ENCODE measurements at regions not wholly inside any gene's neighbourhood (a gene's known extent, or its start where the extent isn't known, plus 50 kb on each side); places are given as distances from the start of the nearest gene placed in this dataset.
"Not testable (repeated sequence)": the region's sequence is repeated elsewhere in the genome, so short reads cannot be mapped to it uniquely, and the experiment has no call there.

- H3K4me1 Mint-ChIP-seq (ENCODE audit: low read depth), result no peaks in the 10 kb centered on the region
- no peak for DNase-seq (ENCODE audit: low spot score)
- no peaks in the 10 kb centered on the region for H3K27me3 Mint-ChIP-seq (ENCODE audit: insufficient read depth)
- H3K9me3 Mint-ChIP-seq, result peaks cover 31% of the 10 kb centered on the region
- intact Hi-C loops (cut with micrococcal nuclease), result no loop called here
- H3K4me3 Mint-ChIP-seq, result no peak overlapping the region
- no peak overlapping the region for H3K27ac Mint-ChIP-seq
- no peaks in the 10 kb centered on the region for H3K36me3 Mint-ChIP-seq (ENCODE audit: low read depth)
Observed at GRCh38 chr5:13003457-13003856, 941.0 kb downstream of the DNAH5 start.

GRCh38 chr5:12999667-13000066 is 944.8 kb downstream of the DNAH5 start:
- H3K36me3 Mint-ChIP-seq (ENCODE audit: low read depth), result no peaks in the 10 kb centered on the region
- H3K4me3 Mint-ChIP-seq, result no peak overlapping the region
- intact Hi-C loops (cut with micrococcal nuclease), result no loop called here
- no peak overlapping the region for H3K27ac Mint-ChIP-seq
- H3K9me3 Mint-ChIP-seq, result peaks cover 15% of the 10 kb centered on the region
- H3K4me1 Mint-ChIP-seq (ENCODE audit: low read depth), result no peaks in the 10 kb centered on the region
- no peak for DNase-seq (ENCODE audit: low spot score)
- no peaks in the 10 kb centered on the region for H3K27me3 Mint-ChIP-seq (ENCODE audit: insufficient read depth)

- no peaks in the 10 kb centered on the region for H3K36me3 Mint-ChIP-seq (ENCODE audit: low read depth)
- H3K4me1 Mint-ChIP-seq (ENCODE audit: low read depth), result no peaks in the 10 kb centered on the region
- H3K27ac Mint-ChIP-seq, result no peak overlapping the region
Observed at GRCh38 chr5:12985142-12985541, 959.3 kb downstream of the DNAH5 start.

GRCh38 chr5:12974856-12975255 is 969.6 kb downstream of the DNAH5 start:
- intact Hi-C loops (cut with micrococcal nuclease), result no loop called here
- Mint-ChIP-seq H3K4me3 (no peak overlapping the region), H3K9me3 (peaks cover 16% of the 10 kb centered on the region), H3K27me3 (ENCODE audit: insufficient read depth) (no peaks in the 10 kb centered on the region), H3K27ac (no peak overlapping the region), H3K4me1 (ENCODE audit: low read depth) (no peaks in the 10 kb centered on the region), H3K36me3 (ENCODE audit: low read depth) (no peaks in the 10 kb centered on the region)
- no peak for DNase-seq (ENCODE audit: low spot score)

More at GRCh38 chr5:12985142-12985541, 959.3 kb downstream of the DNAH5 start:
- H3K4me3 Mint-ChIP-seq, result no peak overlapping the region
- peaks cover 26% of the 10 kb centered on the region for H3K9me3 Mint-ChIP-seq
- no peaks in the 10 kb centered on the region for H3K27me3 Mint-ChIP-seq (ENCODE audit: insufficient read depth)
- intact Hi-C loops (cut with micrococcal nuclease), result no loop called here
- no peak for DNase-seq (ENCODE audit: low spot score)

- H3K27me3 Mint-ChIP-seq (ENCODE audit: insufficient read depth), result no peaks in the 10 kb centered on the region
Observed at GRCh38 chr5:12965804-12966203, 978.7 kb downstream of the DNAH5 start.

GRCh38 chr5:12959713-12960112 is 984.8 kb downstream of the DNAH5 start:
- Mint-ChIP-seq H3K36me3 (ENCODE audit: low read depth) (no peaks in the 10 kb centered on the region), H3K27me3 (ENCODE audit: insufficient read depth) (no peaks in the 10 kb centered on the region), H3K9me3 (peaks cover 10% of the 10 kb centered on the region), H3K4me3 (no peak overlapping the region), H3K4me1 (ENCODE audit: low read depth) (no peaks in the 10 kb centered on the region), H3K27ac (no peak overlapping the region)
- intact Hi-C loops (cut with micrococcal nuclease), result no loop called here
- DNase-seq (ENCODE audit: low spot score), result no peak

More at GRCh38 chr5:12965804-12966203, 978.7 kb downstream of the DNAH5 start:
- DNase-seq (ENCODE audit: low spot score), result no peak
- no peaks in the 10 kb centered on the region for H3K4me1 Mint-ChIP-seq (ENCODE audit: low read depth)
- H3K36me3 Mint-ChIP-seq (ENCODE audit: low read depth), result no peaks in the 10 kb centered on the region
- H3K4me3 Mint-ChIP-seq, result no peak overlapping the region
- H3K9me3 Mint-ChIP-seq, result peaks cover 13% of the 10 kb centered on the region
- intact Hi-C loops (cut with micrococcal nuclease), result no loop called here
- no peak overlapping the region for H3K27ac Mint-ChIP-seq

- Mint-ChIP-seq H3K27ac (no peak overlapping the region), H3K27me3 (ENCODE audit: insufficient read depth) (no peaks in the 10 kb centered on the region), H3K9me3 (peaks cover 5% of the 10 kb centered on the region), H3K36me3 (ENCODE audit: low read depth) (no peaks in the 10 kb centered on the region), H3K4me1 (ENCODE audit: low read depth) (no peaks in the 10 kb centered on the region), H3K4me3 (no peak overlapping the region)
- no peak for DNase-seq (ENCODE audit: low spot score)
- intact Hi-C loops (cut with micrococcal nuclease), result no loop called here
Observed at GRCh38 chr5:12952409-12952808, 992.1 kb downstream of the DNAH5 start.

GRCh38 chr5:12951846-12952245 is 992.6 kb downstream of the DNAH5 start:
- no peak overlapping the region for H3K4me3 Mint-ChIP-seq
- H3K4me1 Mint-ChIP-seq (ENCODE audit: low read depth), result no peaks in the 10 kb centered on the region
- H3K36me3 Mint-ChIP-seq (ENCODE audit: low read depth), result no peaks in the 10 kb centered on the region
- no peak for DNase-seq (ENCODE audit: low spot score)
- H3K27me3 Mint-ChIP-seq (ENCODE audit: insufficient read depth), result no peaks in the 10 kb centered on the region
- H3K27ac Mint-ChIP-seq, result no peak overlapping the region
- H3K9me3 Mint-ChIP-seq, result peaks cover 8% of the 10 kb centered on the region
- intact Hi-C loops (cut with micrococcal nuclease), result no loop called here

GRCh38 chr5:12947379-12947778 is 997.1 kb downstream of the DNAH5 start:
- Mint-ChIP-seq H3K27me3 (ENCODE audit: insufficient read depth) (no peaks in the 10 kb centered on the region), H3K4me3 (no peak overlapping the region)

GRCh38 chr5:12945477-12945876 is 999.0 kb downstream of the DNAH5 start:
- H3K4me3 Mint-ChIP-seq; intact Hi-C loops (cut with micrococcal nuclease); H3K36me3 Mint-ChIP-seq (ENCODE audit: low read depth); H3K27me3 Mint-ChIP-seq (ENCODE audit: insufficient read depth); DNase-seq (ENCODE audit: low spot score); H3K27ac Mint-ChIP-seq; H3K4me1 Mint-ChIP-seq (ENCODE audit: low read depth): not testable (repeated sequence)
- peaks cover 17% of the 10 kb centered on the region for H3K9me3 Mint-ChIP-seq

More at GRCh38 chr5:12947379-12947778, 997.1 kb downstream of the DNAH5 start:
- intact Hi-C loops (cut with micrococcal nuclease), result no loop called here
- Mint-ChIP-seq H3K9me3 (peaks cover 10% of the 10 kb centered on the region), H3K4me1 (ENCODE audit: low read depth) (no peaks in the 10 kb centered on the region), H3K36me3 (ENCODE audit: low read depth) (no peaks in the 10 kb centered on the region), H3K27ac (no peak overlapping the region)
- no peak for DNase-seq (ENCODE audit: low spot score)

GRCh38 chr5:12936221-12936620 is 1008.3 kb downstream of the DNAH5 start:
- no peak overlapping the region for H3K27ac Mint-ChIP-seq
- intact Hi-C loops (cut with micrococcal nuclease), result no loop called here
- DNase-seq (ENCODE audit: low spot score), result no peak
- peaks cover 10% of the 10 kb centered on the region for H3K9me3 Mint-ChIP-seq
- H3K4me1 Mint-ChIP-seq (ENCODE audit: low read depth), result no peaks in the 10 kb centered on the region
- no peak overlapping the region for H3K4me3 Mint-ChIP-seq
- H3K27me3 Mint-ChIP-seq (ENCODE audit: insufficient read depth), result no peaks in the 10 kb centered on the region
- H3K36me3 Mint-ChIP-seq (ENCODE audit: low read depth), result no peaks in the 10 kb centered on the region

GRCh38 chr5:12934722-12935121 is 1009.8 kb downstream of the DNAH5 start:
- H3K36me3 Mint-ChIP-seq (ENCODE audit: low read depth), result no peaks in the 10 kb centered on the region
- peaks cover 5% of the 10 kb centered on the region for H3K9me3 Mint-ChIP-seq
- intact Hi-C loops (cut with micrococcal nuclease), result no loop called here
- H3K4me3 Mint-ChIP-seq, result no peak overlapping the region
- no peaks in the 10 kb centered on the region for H3K27me3 Mint-ChIP-seq (ENCODE audit: insufficient read depth)
- no peak for DNase-seq (ENCODE audit: low spot score)
- no peak overlapping the region for H3K27ac Mint-ChIP-seq
- H3K4me1 Mint-ChIP-seq (ENCODE audit: low read depth), result no peaks in the 10 kb centered on the region

- intact Hi-C loops (cut with micrococcal nuclease), result no loop called here
- no peak for DNase-seq (ENCODE audit: low spot score)
- H3K36me3 Mint-ChIP-seq (ENCODE audit: low read depth), result no peaks in the 10 kb centered on the region
- no peaks in the 10 kb centered on the region for H3K4me1 Mint-ChIP-seq (ENCODE audit: low read depth)
- H3K9me3 Mint-ChIP-seq, result peaks cover 21% of the 10 kb centered on the region
- H3K27me3 Mint-ChIP-seq (ENCODE audit: insufficient read depth), result no peaks in the 10 kb centered on the region
- H3K27ac Mint-ChIP-seq, result no peak overlapping the region
- H3K4me3 Mint-ChIP-seq, result no peak overlapping the region
Observed at GRCh38 chr5:12920527-12920926, 1016.3 kb upstream of the CTNND2 start.

GRCh38 chr5:12911156-12911555 is 1006.9 kb upstream of the CTNND2 start:
- H3K4me3 Mint-ChIP-seq, result no peak overlapping the region
- H3K9me3 Mint-ChIP-seq, result peaks cover 18% of the 10 kb centered on the region
- no peaks in the 10 kb centered on the region for H3K27me3 Mint-ChIP-seq (ENCODE audit: insufficient read depth)
- intact Hi-C loops (cut with micrococcal nuclease), result no loop called here
- no peak for DNase-seq (ENCODE audit: low spot score)
- no peaks in the 10 kb centered on the region for H3K36me3 Mint-ChIP-seq (ENCODE audit: low read depth)
- no peak overlapping the region for H3K27ac Mint-ChIP-seq
- H3K4me1 Mint-ChIP-seq (ENCODE audit: low read depth), result no peaks in the 10 kb centered on the region

Data from activated T-helper 1 cell treated with anti-CD3 and anti-CD28 coated beads, Interleukin-12 subunit alpha, Interleukin-12 subunit beta, Interleukin-2, Interleukin-4 antibody, amounts not matched to agents 30 ng/mL and 10 ng/mL and 1 ng/mL, durations not matched to agents 14 hours and 24 hours and 36 hours (primary cell).